Adrenal gland (tissue), 9 donors: ENCODE measurements at regions not wholly inside any gene's neighbourhood (a gene's known extent, or its start where the extent isn't known, plus 50 kb on each side); places are given as distances from the start of the nearest gene placed in this dataset.

ENCODE experiments used
- DNase-seq, 7 donors: peaks; one replicate each; pipeline ENCODE4 v3.0.0-alpha.2; 2019 to 2020
- H3K27ac ChIP-seq, 5 donors: fragments of 200-600 bp; sonication (generic) in 4 of 5; 1 replicate in 3 of 5; 2 replicates in 2 of 5; pipeline versions ENCODE4 v1.5.1 to v1.8.0; 2016 to 2020; ENCODE audit warnings: mild to moderate bottlenecking in 1 of 5
- H3K27me3 ChIP-seq: fragments of 200-600 bp; 2 replicates; pipeline ENCODE4 v1.8.0; 2021
- H3K36me3 ChIP-seq, 2 donors: fragments of 200-600 bp; replicated peaks in 1 of 2; 1 replicate in 1 of 2; 2 replicates in 1 of 2; pipeline versions ENCODE4 v1.5.1 to v1.8.0; 2018 to 2022
- H3K4me1 ChIP-seq, 2 donors: fragments of 200-600 bp; replicated peaks in 1 of 2; 1 replicate in 1 of 2; 2 replicates in 1 of 2; pipeline versions ENCODE4 v1.5.1 to v1.8.0; 2018 to 2021
- H3K4me3 ChIP-seq, 4 donors: fragments of 200-600 bp; sonication (generic) in 3 of 4; one replicate each; pipeline ENCODE4 v1.5.1; 2016 to 2018
- H3K9me3 ChIP-seq, 3 donors: fragments of 200-600 bp; sonication (generic) in 1 of 3; replicated peaks in 1 of 3; 1 replicate in 2 of 3; 2 replicates in 1 of 3; pipeline versions ENCODE4 v1.5.1 to v1.8.0; 2016 to 2021
- POLR2A ChIP-seq, 2 donors: fragments of 450-650 bp; IDR thresholded peaks; one replicate each; pipeline ENCODE4 v1.6.1; 2017; ENCODE audit warnings: antibody characterized with exemption in 2 of 2, mild to moderate bottlenecking in 2 of 2, moderate library complexity in 1 of 2
- WGBS, 4 donors: extraction: QIAGEN DNeasy Blood & Tissue Kit in 2 of 4; methylation state at CpG; one replicate each; pipeline versions ENCODE4 v1.1.5 to v1.1.7; 2013 to 2017; 5-methylcytosine and 5-hydroxymethylcytosine counted together
- intact Hi-C, 2 donors: fragments of 100-400 bp; cut with DNase I; formaldehyde crosslinking; loops; one replicate each; pipeline versions ENCODE4 v1.14.1 to v1.15.0; 2022 to 2023
- TF ChIP-seq, protein P1 (sequence below), 6 experiments: fragments of 450-650 bp in 4 of 6; fragments of 200-600 bp in 2 of 6; sonication (generic) in 1 of 6; IDR thresholded peaks; 1 replicate in 5 of 6; 2 replicates in 1 of 6; pipeline versions ENCODE4 v1.5.1 to v1.8.0; 2016 to 2021; ENCODE audit warnings: antibody characterized with exemption in 6 of 6, mild to moderate bottlenecking in 2 of 6, moderate library complexity in 1 of 6
- donor health status: healthy with polysubstance abuse.
- donor health status: Bipolar disorder and iron deficiency.
- donor health status: DM: yes; HTN: yes; CAD: no.
- donor health status: DM: no; HTN: no; CAD: no.
- donor health status: DM: no; HTN: no; CAD: no.

DNA sequence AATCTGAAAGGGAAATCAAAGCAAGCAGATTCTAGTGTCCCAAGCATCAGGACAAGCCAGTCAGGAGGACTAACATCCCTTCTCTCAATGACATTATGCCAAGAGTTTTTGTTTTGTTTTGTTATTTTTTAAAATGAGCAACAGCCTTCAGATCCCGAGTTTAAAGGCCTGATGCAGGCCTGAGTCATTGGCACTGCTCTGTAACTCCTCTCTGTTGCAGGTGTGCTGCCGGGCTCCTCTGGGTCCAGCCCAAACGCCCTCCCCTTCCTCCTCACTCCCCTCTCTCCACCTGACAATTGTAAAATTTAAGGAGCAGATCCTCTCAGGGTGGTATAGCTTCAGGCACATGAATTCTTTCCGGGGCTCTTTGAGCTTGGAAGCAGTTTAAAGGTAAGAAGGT, 502.0 kb downstream of the BMP2 start:
- H3K4me3 ChIP-seq = no peak overlapping the region
- no peak for DNase-seq
- no peaks in the 10 kb centered on the region for H3K27me3 ChIP-seq
- H3K4me1 ChIP-seq = no peaks in the 10 kb centered on the region
- intact Hi-C loops = no loop called here
- H3K27ac ChIP-seq = no peak overlapping the region
- no peak for TF ChIP-seq POLR2A (IDR thresholded peaks at IDR 0.05)
- TF ChIP-seq, protein P1, sequence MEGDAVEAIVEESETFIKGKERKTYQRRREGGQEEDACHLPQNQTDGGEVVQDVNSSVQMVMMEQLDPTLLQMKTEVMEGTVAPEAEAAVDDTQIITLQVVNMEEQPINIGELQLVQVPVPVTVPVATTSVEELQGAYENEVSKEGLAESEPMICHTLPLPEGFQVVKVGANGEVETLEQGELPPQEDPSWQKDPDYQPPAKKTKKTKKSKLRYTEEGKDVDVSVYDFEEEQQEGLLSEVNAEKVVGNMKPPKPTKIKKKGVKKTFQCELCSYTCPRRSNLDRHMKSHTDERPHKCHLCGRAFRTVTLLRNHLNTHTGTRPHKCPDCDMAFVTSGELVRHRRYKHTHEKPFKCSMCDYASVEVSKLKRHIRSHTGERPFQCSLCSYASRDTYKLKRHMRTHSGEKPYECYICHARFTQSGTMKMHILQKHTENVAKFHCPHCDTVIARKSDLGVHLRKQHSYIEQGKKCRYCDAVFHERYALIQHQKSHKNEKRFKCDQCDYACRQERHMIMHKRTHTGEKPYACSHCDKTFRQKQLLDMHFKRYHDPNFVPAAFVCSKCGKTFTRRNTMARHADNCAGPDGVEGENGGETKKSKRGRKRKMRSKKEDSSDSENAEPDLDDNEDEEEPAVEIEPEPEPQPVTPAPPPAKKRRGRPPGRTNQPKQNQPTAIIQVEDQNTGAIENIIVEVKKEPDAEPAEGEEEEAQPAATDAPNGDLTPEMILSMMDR (IDR thresholded peaks at IDR 0.05) = no peak
- H3K36me3 ChIP-seq = no peaks in the 10 kb centered on the region
- WGBS, 4 donors = 62 to 73% (median 65%) methylated on average over 4 of the region's 4 CpGs
- no peaks in the 10 kb centered on the region for H3K9me3 ChIP-seq

DNA sequence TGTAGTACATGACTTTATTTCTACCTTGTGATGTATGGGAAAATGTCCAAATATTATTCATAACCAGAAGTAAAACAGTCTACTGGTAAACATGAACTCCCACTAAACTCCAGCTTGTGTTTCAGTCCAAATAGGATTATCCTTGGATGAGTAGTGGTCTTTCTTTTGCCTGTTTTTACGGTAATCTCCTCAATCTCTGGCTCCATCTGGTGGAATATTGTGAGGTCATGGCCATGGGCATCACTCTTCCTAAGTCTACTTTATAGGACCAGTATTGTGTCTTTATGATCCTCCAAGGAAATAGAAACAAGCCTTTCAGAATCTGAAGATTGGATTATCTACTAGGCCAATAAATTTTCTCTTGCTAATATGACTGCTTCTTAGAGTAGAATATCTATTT, 505.0 kb downstream of the BMP2 start:
- H3K4me1 ChIP-seq = no peaks in the 10 kb centered on the region
- H3K4me3 ChIP-seq = no peak overlapping the region
- no peaks in the 10 kb centered on the region for H3K27me3 ChIP-seq
- intact Hi-C loops = no loop called here
- no peak for DNase-seq
- WGBS, 4 donors = 40 to 54% (median 51%) methylated on average over 1 of the region's 1 CpG
- H3K36me3 ChIP-seq = no peaks in the 10 kb centered on the region
- TF ChIP-seq, protein P1 (IDR thresholded peaks at IDR 0.05) = no peak
- no peaks in the 10 kb centered on the region for H3K9me3 ChIP-seq
- no peak overlapping the region for H3K27ac ChIP-seq

DNA sequence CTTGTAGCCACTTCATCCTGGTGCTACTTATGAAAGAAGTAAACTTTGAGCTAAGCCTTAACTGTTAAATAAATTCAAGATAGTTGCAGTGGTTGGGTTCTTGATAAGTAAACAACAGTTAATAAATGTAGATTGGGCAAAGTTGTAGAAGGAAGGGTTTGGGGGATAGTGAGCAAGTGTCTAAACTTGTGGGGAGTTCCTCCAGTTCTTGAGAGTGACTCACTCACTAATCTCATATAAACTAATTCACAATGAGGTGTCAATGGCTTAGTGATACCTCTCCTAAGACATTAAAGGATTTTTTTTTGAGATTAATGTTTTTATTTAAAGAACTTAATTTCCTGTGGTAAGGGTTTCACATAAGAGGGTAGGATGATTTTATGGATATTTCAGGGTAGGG, 507.4 kb downstream of the BMP2 start:
- Histone ChIP-seq H3K27me3 (no peaks in the 10 kb centered on the region), H3K4me3 (no peak overlapping the region), H3K9me3 (no peaks in the 10 kb centered on the region), H3K36me3 (no peaks in the 10 kb centered on the region), H3K4me1 (no peaks in the 10 kb centered on the region), H3K27ac (no peak overlapping the region)
- DNase-seq = no peak
- intact Hi-C loops = no loop called here
- TF ChIP-seq POLR2A (IDR thresholded peaks at IDR 0.05) = no peak
- TF ChIP-seq, protein P1 (IDR thresholded peaks at IDR 0.05) = no peak

DNA sequence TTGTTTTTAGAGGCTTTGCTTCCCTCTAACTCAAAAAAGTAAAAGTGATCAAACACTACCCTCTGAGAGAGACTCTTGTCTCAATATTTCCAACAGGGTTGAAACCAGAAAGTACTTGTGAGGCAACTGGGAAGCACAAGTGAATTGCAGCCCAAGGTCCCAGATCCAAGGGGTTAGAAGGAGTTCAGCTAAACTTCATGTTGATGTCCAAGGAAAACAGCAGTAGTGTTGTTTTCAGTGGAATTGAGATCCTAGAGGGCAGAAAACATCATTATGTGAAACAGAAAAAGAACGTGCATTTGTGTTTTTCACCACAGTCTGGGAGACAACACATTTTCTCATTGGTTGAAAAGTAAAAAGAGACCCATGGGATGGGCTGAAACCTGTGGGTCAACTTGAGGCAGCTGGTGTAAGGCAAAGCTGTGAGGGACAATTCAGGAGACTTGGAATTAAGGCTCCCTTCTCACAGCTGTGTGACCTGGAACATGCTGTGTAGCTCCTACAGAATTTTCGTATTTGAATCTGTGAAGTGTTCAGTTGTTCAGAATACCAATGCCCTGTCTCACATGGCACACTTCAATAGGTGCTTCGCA, 508.3 kb downstream of the BMP2 start:
- H3K27ac ChIP-seq = no peak overlapping the region
- intact Hi-C loops = no loop called here

More for the DNA sequence above, 508.3 kb downstream of the BMP2 start:
- no peak overlapping the region for H3K4me3 ChIP-seq
- TF ChIP-seq, protein P1 (IDR thresholded peaks at IDR 0.05) = no peak
- TF ChIP-seq POLR2A (IDR thresholded peaks at IDR 0.05) = no peak
- no peaks in the 10 kb centered on the region for H3K36me3 ChIP-seq
- no peaks in the 10 kb centered on the region for H3K9me3 ChIP-seq
- no peak for DNase-seq
- 60 to 70% (median 64%) methylated on average over 3 of the region's 3 CpGs for WGBS, 4 donors
- H3K27me3 ChIP-seq = no peaks in the 10 kb centered on the region
- H3K4me1 ChIP-seq = no peaks in the 10 kb centered on the region
